ENCODE measurements at regions not wholly inside any gene's neighbourhood (a gene's known extent, or its start where the extent isn't known, plus 50 kb on each side); places are given as distances from the start of the nearest gene placed in this dataset.
"Not testable (repeated sequence)": the region's sequence is repeated elsewhere in the genome, so short reads cannot be mapped to it uniquely, and the experiment has no call there.

DNA sequence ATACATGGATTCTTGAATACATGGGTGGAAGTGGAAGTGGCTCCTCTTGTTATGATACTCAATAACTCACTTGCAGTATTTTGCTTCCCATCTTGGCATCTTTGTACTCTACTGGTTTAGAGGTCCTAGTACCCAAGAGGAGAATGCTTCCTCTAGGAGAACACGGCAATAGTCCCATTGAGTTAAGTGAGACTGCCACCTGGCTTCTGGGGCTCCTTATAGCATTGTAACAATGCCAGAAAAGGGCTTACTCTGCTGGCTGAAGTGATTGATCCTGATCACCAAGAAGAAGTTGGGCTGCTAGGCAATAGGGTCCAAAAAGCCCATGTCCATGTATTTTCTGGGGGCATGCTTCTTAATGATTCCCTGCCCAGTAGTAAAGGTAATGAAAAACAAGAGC is 627.6 kb upstream of the SGCD start:
- no peak for DNase-seq (ENCODE audit: low read depth)
- no peak overlapping the region for H3K4me3 ChIP-seq (ENCODE audit: low read depth, low read length)
- TF ChIP-seq, protein P1, sequence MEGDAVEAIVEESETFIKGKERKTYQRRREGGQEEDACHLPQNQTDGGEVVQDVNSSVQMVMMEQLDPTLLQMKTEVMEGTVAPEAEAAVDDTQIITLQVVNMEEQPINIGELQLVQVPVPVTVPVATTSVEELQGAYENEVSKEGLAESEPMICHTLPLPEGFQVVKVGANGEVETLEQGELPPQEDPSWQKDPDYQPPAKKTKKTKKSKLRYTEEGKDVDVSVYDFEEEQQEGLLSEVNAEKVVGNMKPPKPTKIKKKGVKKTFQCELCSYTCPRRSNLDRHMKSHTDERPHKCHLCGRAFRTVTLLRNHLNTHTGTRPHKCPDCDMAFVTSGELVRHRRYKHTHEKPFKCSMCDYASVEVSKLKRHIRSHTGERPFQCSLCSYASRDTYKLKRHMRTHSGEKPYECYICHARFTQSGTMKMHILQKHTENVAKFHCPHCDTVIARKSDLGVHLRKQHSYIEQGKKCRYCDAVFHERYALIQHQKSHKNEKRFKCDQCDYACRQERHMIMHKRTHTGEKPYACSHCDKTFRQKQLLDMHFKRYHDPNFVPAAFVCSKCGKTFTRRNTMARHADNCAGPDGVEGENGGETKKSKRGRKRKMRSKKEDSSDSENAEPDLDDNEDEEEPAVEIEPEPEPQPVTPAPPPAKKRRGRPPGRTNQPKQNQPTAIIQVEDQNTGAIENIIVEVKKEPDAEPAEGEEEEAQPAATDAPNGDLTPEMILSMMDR (conservative IDR thresholded peaks at IDR 0.05; ENCODE audit: low read depth, low read length): no peak

DNA sequence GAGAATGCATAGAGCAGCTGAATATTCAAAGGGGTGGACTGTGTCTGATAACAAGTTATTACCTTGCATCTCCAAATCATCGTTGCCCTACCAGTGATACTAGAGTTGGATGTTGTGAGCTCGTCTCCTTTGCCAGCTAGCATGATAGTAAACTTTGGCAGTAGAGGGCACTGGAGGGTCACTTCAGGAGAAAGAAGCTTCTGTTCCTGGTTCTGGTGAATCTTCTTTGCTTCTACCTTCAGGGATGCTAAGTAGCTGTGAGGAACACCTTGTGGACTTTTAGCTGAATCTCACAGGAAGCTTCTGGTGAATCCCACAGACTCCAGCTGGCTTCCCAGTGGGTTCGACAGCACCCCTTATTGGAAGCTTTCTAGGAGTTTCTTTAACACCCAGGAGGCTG is 626.6 kb upstream of the SGCD start:
- H3K4me3 ChIP-seq (ENCODE audit: low read depth, low read length): no peak overlapping the region
- TF ChIP-seq, protein P1 (conservative IDR thresholded peaks at IDR 0.05; ENCODE audit: low read depth, low read length): no peak
- DNase-seq (ENCODE audit: low read depth): no peak

DNA sequence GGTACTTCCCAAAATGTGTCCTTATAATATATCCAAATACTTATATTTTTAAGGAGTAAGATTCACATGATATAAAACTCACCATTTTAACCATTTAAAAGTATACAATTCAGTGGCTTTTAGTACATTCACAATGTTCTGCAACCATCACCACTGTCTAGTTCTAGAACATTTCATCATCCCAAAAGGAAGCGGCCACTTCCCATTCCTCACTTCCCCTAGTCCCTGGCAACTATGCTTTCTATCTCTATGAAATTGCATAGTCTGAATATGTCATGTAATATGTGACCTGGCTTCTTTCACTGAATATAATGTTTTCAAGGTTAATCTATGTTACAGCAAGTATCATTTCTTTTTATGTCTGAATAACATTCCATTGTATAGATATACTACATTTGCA is 615.1 kb upstream of the SGCD start:
- DNase-seq (ENCODE audit: low read depth): no peak
- TF ChIP-seq, protein P1 (conservative IDR thresholded peaks at IDR 0.05; ENCODE audit: low read depth, low read length): no peak
- H3K4me3 ChIP-seq (ENCODE audit: low read depth, low read length): no peak overlapping the region

DNA sequence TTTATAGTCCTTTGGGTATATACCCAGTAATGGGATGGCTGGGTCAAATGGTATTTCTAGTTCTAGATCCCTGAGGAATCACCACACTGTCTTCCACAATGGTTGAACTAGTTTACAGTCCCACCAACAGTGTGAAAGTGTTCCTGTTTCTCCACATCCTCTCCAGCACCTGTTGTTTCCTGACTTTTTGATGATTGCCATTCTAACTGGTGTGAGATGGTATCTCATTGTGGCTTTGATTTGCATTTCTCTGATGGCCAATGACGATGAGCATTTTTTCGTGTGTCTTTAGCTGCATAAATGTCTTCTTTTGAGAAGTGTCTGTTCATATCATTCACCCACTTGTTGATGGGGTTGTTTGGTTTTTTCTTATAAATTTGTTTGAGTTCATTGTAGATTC is 612.5 kb upstream of the SGCD start:
- DNase-seq (ENCODE audit: low read depth); H3K4me3 ChIP-seq (ENCODE audit: low read depth, low read length): not testable (repeated sequence)

DNA sequence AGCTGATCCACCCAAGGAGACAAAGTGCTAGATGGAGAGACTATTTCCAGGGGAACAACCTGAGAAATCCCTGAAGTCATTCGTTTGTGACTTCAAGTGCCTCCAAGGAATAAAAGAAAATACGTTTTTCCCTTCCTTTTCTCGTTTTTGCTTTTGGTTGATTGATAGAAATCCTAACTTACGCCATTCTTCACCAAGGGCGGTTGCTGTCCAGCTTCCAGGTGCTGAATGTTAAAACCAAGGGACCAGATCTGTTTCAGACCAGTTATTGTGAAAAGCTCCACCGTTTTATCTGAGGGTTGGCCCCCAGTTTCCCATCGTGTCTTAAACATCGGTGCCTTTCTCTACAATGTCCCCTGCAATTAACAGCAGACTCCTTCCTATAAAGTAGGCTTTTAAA is 600.7 kb upstream of the SGCD start:
- TF ChIP-seq, protein P1 (conservative IDR thresholded peaks at IDR 0.05; ENCODE audit: low read depth, low read length): no peak
- DNase-seq (ENCODE audit: low read depth): peak; percentile 9
- no peak overlapping the region for H3K4me3 ChIP-seq (ENCODE audit: low read depth, low read length)

DNA sequence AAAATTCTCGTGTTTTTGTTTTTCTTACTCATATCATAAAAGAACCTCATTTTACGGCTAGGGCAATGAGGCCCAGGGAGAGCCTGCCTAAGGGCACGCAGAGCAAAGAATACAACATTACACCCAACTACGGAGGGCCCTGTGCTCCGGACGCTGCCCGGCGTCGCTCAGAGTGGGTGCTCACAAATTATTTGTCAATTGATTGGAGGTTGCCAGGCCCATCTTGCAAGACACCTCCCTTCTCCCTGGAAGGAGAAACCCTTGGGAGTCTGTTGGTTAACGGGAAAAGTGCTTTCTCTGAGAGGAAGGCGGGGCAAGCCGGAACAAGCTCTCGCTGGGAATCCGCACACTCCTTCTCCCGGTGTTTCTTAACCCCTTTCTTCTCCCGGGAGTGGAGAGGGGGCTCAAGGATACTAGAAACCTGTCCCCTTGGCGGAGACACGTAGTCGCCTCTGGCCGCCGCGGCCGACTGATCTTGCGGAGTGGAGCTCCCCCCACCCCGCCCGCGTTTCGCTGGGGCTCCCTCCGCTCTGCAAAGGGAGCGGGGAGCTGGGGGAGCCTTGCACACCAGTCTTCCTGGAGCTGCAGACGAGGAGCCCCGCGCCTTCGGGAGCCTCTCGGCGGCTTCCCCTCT is 599.3 kb upstream of the SGCD start:
- TF ChIP-seq, protein P1 (conservative IDR thresholded peaks at IDR 0.05; ENCODE audit: low read depth, low read length): no peak
- DNase-seq (ENCODE audit: low read depth): no peak
- no peak overlapping the region for H3K4me3 ChIP-seq (ENCODE audit: low read depth, low read length)

DNA sequence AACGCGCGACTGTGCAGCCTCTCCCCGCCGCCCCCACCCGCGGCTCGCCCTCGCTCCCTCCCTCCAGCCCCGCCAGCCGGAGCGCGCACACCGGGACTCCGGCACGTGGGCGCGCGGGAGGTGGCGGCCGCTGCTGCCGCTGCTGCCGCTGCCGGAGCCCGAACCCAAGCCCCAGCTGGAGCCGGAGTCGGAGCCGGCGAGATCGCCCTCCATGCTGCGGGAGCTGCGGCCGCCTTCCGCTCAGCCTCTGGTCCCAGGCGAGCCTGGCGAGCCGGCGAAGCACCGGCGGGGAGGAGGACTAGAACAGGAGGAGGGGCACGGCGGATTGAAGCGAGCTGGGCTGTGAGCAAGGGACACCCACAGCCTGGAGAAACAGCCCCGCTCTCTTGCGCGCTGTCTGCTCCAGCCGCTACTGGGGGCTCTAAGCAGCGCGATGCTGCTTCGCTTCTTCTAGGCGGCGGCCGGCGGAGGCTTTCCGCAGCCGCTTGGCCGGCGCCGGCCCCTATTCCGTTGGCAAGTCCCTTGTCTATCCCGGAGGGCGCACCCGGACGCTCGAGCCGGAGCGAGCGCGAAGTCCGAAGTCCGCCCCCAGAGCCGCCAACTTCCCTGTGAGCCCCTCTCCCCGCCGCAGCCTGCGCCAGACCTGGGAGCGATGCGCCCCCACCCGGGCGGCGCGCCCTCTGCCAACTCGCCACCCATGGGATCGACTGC is 598.7 kb upstream of the SGCD start:
- H3K4me3 ChIP-seq (ENCODE audit: low read depth, low read length): no peak overlapping the region
- TF ChIP-seq, protein P1 (conservative IDR thresholded peaks at IDR 0.05; ENCODE audit: low read depth, low read length): no peak
- DNase-seq (ENCODE audit: low read depth): peak; percentile 16

All from choroid plexus epithelial cell (primary cell).